HG03066 (cell line): ENCODE measurements at regions not wholly inside any gene's neighbourhood (a gene's known extent, or its start where the extent isn't known, plus 50 kb on each side); places are given as distances from the start of the nearest gene placed in this dataset.

ENCODE experiments used
- ATAC-seq: cut with Tn5 transposase; IDR thresholded peaks from one replicate; pipeline ENCODE4 v1.9.1; 2021; ENCODE audit warnings: low read depth; ENCODE audit not compliant: unreplicated experiment

DNA sequence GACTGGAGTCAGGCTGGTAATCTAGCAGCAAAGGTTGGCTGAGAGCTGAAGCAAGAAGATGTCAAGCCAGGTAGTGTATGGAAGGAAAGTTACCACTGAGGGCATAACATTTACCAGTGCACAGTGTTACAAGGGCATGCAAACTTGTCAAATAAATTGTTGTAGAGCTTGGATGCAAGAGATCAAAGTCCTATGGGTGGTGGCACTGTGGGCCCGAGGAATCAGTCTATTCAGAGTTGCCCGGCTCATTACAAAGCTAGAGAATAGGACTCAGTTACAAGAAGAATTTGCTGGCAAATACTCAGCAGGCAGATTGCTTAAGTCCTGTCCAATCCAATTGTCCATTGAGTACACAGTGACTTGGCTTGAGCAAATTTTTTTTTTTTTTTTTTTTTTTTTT is 2043.8 kb downstream of the ARAP2 start:
- no peak for ATAC-seq

DNA sequence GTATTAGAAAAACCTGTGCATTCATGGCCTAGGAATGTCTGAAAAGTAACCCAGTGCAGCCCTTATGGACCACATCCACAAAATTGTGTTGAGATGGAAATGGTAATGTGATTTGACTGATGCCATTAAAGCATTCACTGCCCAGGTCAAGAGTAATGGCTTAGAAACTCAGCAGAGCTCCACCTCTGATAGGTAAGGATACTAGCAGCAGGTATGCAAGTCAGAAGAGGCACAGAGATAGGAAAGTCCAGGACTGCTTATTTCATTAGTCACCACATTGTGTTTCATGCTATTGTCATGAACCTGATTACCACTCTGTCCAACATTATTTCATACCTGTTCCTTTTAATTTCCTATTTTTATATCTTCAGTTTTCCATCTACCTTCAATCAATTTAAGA is 2042.2 kb downstream of the ARAP2 start:
- ATAC-seq: no peak

DNA sequence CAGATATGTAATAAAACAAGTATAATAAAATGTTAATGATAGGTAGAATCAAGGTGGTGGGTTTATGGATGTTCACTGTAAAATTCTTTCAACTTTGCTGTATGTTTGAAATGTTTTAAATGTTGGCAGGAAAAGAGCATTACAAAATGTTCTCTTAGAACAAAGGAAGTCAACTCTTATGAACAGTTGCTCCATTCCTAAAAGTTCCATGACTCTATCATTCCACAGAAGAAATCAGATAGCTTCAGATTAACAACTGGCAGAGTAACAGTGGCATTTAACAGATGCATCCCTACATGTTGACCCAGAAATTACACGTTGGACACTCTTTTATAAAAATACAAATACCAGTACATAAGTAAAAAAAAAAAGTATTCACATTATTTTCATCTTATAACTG is 2023.7 kb downstream of the ARAP2 start:
- no peak for ATAC-seq

DNA sequence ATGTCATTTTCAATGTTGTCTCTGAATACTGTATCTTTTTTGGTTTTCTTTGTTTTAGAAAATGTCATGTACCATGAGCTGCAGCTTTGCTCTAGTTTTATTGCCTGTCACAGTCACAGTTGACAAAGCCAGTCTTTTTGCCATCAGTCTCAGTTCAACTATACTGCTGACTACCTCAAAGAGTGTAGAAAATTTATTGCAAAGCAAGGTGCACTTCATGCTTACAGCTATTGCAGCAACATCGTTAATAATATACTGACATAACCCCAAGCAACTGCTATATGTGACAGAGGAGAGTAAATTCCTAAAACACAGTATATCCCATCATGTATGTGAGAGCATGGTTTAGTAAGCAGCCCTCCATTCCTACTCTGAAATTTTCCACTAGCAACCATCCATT is 2022.3 kb downstream of the ARAP2 start:
- ATAC-seq: no peak

DNA sequence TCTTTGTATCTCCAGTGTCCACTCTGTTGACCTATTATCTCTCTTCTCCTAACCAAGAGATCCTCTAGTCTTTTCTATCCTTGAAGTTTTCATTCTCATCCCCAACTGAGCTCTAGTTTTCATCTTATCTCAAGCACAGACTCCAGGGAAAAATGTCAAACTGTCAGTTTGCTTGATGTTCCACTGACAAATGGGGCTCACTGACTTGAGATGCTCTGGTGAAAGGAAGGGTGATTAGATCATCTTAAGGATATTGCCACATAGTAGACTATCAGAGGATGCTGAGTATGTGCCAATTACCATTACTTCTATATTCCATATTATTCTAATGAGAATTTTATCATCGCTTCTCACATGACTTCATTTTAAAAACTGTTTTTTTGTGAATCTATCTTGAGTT is 2008.2 kb downstream of the ARAP2 start:
- no peak for ATAC-seq

DNA sequence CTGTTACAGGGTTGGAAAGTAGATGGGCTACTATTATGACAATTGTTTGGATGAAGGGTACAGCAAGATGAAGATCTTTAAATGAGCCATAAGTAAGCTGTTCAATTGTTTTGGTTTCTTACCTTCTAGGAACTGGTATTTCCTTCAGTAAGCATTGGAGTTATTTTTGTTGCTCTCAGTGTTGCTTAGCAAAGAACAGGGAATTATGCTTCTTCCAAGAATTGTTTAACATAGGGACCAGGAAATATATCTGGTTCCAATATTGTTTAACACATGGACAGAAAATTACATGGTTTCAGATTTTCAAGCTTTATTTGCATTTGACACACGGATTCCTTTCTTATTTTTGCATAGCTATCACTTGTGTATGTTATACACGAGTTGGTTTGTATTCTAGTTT is 1999.0 kb downstream of the ARAP2 start:
- no peak for ATAC-seq

DNA sequence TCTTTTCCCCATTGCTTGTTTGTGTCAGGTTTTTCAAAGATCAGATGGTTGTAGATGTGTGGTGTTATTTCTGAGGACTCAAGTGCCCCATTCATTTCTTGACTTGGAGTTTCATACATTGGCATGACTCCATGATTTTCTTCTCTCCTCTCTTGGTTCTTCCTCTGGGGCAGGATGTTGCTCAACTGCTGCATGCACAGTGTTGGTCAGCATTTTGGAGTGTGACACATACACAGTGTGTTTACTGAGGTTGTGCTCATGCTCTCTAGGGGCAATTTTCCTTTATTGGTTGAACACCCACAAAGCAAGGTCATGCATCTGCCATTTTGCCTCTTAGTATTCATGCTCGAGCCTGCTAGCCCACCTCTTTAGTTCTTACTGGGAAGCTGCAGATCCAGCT is 1993.8 kb downstream of the ARAP2 start:
- no peak for ATAC-seq

DNA sequence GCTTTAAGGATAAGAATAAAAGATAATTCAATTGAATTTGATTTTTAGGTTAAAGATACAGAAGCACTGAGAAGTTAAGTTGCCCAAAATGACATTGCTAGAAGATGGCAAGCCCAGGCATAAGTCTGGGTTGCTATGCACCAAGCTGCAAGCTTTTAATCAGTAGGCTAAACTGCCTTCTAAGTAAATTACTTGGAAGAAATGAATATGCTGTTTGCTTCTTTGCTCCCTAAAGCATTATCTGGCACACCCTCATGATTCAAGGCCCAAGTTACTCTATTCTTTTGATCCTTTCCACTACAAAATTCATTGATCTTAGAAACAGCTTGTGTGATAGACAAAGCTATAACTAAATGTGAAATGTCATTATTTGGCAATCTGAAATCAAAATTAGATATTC is 1991.1 kb downstream of the ARAP2 start:
- no peak for ATAC-seq

DNA sequence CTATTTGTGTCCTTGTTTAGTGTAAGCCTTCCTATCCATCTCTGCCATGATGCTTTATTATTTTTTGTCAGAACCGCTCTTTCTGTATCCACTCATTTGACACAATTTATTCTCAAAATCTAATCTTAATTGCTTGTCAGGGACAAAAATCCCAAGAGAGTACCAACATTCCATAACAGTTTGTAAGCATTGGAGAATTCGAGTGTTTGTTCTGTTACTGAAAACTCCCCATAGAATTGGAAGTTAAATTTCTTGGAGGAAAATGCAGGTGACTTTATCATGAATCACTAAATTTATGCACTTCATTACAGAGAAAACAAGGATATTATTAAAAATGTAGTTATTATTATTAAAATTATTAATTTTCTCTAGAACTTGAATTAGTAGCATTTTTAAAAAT is 1986.1 kb downstream of the ARAP2 start:
- ATAC-seq: no peak

DNA sequence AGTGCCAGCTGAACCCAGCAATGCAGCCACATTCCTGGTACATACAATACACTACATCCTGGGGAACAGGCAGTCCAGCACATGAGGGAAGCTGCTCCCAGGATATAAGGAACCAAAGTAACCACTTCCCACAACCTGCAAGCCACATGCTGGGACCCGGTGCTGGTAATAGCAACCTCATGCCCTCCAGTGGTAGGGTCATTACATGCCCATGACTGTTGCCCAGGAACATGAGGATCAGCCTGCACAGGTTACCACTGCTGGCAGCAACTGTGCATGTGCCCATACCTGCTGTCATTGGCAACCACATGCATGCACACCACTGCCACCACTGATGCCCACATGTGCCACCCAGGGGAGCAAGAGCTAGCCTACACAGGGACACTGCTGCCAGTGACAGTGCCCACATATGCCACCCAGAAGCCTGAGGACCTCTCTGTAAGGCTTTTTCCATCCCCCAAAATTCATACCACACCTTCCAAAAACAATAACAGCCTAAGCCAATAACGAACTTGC is 1982.5 kb downstream of the ARAP2 start:
- no peak for ATAC-seq

DNA sequence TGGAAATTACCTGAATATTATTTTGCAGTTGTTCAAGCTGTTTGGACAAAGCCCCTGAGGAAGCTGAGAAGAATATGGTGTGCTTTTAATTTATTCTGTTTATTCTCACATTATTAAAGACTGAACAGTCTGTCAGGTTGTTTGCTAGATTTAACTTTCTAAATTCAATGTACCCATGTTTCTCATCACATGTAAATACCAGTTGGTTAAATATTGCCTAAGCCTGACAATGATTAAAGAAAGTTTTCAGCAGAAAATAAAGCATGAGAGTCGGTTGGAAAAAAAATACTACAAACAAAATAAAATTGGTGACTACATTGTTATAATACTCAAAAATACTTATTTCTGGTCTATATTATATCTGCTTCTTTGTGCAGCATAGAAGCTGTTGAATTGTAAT is 1974.7 kb downstream of the ARAP2 start:
- ATAC-seq: no peak

DNA sequence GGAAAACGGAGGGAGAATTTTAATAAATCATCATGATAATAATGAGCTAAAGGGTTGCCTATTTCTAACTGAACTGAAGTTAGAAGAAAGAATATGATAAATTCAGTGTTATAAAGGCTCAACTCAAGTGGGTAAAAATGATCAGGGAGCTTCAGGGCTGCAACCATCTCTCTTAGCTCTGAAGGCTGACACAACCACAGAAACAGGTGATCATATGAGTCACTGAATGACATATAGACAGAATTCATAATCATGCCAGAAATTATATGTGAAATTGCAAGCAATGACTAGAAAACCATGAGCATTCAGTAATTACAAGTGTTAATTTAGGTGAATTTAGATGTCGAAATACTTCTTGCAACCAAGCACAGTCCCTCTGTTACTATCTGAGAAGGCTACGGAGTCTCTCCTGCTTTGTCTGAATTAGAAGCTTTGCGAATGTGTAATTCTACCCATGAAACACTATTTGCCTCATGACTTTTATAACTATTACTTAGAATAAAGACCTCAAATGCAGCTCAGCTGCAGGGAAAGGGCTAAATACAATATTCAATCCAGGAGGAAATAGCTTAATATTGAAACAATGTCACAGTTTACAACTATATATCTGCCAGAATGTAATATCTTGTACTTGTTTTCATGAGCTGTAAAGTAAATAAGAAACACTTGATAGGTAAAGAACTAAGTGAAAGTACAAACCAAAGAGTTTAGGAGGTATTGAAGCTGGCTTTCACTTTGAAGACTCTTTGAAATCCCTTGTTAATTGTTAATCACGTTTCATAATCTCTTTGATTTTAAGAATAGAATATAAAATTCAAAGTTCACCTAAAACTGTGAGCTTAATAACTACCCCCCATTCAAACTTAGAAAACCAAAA is 1972.6 kb downstream of the ARAP2 start:
- no peak for ATAC-seq

DNA sequence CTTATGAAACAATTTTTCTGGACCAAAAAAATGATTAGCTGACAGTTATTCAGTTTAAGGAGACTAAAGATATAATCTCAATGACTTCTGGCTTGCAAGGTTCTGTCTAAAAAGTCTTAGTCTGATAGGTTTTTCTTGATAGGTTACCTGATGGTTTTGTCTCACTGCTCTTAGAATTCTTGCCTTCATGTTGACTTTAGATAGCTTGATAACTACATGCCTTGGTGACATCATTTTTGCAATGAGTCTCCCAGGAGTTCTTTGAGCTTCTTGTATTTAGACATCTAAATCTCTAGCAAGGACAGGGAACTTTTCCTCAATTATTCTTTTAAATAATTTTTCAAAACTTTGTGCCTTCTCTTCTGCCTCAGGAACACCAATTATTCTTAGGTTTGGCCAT is 1965.3 kb downstream of the ARAP2 start:
- no peak for ATAC-seq

DNA sequence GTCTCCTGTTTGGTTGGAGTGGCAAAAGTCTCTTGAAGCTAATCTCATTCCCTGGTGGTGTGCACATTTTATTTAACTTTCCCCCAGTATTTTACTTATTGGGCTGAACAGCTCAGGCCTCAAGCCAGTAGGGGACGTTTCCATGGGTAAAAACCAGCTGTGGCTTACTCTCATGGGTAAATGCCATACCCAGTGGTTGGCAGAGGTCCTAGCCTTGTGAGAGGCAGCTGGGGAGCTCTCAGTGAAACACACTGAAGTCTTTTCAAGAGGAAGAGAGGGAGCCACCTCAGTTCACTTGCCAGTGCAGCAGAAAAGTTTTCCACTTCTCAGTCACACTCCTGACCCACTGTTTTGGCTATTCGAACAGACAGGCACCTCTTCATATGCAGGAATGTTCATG is 1964.2 kb downstream of the ARAP2 start:
- ATAC-seq: no peak

DNA sequence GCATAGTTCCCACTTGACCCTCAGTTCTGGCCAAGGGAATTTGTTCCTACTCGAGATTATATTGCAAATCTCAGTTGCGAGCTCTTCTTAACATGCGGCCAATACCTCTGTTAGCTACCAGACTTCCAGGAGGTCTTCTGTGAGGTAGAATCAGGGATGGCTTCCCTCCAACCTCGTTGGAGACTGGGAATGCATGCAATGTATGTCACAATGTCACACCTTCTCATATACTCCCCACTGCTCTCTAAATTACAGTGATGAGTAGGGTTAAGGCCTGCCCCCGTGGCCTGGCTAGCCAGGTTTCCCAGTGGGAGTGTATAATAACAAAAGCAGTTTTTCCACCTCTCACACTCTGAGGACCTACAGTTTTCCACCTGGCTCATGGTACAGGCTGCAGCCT is 1962.5 kb downstream of the ARAP2 start:
- ATAC-seq: no peak

DNA sequence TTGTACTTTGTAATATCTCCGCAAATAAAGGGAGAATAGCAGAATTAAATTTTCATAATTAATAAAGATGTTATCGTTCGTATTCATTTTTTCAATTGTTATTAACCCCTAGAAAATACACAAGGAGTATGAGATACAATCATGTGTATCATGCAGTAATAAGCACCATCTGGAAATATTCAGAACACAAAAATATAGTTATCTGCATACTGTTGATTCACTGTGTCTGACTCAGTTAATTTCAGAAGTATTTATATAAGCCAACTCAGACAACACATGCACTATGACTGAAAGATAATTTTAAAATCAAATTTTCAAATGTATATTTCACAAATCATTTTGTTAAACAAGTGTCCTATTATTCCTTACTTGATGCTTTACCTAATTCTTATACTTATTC is 1954.8 kb downstream of the ARAP2 start:
- no peak for ATAC-seq

DNA sequence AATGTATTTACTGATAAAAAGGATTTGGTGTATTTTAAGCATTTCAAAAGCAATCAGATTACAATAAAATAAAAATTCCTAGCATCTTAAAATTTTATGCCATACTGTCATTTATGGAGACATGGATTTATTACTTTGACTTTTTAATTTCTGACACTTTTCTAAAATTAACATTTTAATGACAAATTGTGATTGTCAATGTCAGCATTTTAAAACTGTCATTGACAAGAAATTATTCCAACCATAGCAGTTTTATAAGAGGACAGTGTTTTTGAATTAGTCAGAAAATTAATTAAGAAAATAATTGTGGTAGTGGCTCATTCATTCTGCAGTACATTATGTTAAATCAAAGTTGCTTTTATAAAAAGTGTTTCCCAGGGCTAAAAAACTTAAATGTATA is 1954.4 kb downstream of the ARAP2 start:
- no peak for ATAC-seq

DNA sequence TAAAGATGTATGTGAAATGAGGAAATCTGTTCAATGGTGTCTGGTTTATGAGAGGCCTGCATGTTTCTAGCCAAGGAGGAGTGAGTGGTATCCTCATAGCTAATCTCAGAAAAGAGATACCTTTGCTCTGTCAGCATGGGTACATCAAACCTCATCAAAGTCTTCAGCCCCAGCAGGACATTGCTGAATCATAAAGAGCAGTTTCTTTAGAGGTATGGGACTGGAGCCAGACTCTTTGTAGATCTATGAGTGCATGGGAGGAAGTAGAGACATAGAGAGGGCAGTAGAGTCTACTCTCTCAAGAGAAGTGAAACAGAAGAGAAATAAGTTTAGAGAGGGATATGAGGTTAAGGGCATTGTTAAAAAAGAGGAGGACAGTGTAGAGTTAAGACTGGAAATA is 1950.9 kb downstream of the ARAP2 start:
- no peak for ATAC-seq

DNA sequence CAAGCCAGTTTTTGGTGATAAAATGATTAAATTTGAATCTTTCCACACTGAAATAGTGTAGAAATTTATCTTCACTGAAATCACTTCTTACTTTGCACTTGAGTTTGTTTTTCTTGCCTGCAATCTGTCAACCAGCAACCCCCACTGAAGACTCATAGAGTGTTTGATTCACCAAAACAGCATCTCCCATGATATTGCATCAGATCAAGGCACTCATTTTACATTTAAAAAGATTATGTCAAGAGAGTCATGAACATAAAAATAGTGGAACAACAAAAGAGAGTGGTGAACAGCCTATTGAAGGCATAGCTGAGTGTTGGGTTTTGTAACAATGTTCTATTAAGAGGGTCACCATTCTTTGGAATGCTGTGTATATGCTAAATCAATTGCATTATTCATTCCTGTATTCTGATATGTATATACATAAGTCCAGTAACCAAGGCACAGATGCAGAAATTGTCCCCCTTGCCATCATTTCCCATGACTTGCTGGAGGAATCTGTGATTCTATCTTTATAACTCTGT is 1934.9 kb downstream of the ARAP2 start:
- ATAC-seq: no peak

DNA sequence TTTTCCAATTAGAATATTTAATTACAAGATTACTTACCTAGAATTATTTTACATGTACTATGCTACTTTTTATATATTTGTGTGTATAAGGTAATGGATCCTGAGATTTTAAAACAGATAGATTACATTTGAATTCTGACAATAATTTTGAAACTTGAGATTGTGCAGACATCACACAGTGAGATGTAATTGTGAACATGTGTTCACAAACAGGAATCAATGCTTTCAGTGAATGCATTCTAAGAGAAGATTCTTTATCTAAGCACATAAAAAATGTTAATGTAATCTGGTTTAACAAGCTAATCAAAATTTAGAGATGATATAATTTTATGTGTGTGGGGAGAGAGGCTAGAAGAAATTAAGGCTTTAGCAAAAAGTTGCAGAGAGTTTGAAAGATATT is 1925.5 kb downstream of the ARAP2 start:
- no peak for ATAC-seq

DNA sequence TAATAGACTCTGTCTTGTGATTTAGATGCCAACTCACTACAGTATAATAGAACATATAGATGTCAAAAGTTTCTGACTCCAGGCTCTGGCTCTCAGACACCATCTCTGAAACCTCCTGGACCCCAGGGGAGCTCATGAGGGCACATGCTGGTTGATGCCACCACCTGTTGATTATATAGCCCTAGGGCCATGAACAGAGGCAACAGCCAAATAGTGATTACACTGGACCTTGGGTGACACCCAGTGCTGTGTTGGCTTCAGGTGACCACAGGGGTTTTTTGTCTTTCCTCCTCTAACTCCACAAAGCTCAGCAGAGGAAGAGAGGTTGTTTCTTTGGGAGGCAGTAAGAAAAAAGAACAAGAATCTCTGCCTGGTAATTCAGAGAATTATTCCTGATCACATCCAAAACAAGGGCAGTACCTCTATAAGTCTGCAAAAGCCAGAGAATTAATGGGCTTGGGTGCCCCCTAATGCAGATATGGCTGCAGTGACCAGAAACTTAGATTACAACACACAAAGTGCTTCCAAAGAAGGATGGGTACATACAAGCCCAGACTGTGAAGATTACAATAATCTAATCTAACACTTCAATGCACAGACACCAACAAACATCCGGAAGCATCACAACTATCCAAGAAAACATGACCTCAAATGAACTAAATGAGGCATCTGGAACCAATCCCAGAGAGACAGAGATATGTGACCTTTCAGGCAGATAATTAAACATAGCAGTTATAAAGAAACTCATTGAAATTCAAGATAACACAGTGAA is 1920.6 kb downstream of the ARAP2 start:
- no peak for ATAC-seq

DNA sequence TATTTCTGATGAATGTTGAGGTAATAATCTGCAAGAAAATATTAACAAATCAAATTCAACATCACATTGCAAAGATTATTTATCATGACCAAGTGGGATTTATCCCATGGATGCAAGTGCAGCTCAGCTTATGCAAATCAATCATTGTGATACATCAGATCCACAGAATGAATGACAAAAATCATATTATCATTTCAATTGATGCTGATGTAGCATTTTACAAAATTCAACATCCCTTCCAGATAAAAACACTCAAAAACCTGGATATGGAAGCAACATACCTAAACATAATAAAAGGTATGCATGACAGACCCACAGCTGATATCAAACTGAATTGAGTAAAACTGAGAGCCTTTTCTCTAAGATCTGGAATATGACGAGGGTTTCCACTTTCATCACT is 1915.4 kb downstream of the ARAP2 start:
- ATAC-seq: no peak
